ENCODE measurements at regions not wholly inside any gene's neighbourhood (a gene's known extent, or its start where the extent isn't known, plus 50 kb on each side); places are given as distances from the start of the nearest gene placed in this dataset.

GRCh38 chr22:49101225-49101624 lies 726.4 kb downstream of the BRD1 start:
- H3K4me3 ChIP-seq (ENCODE audit: low read depth, low read length) = no peak overlapping the region
- ChIA-PET CTCF (no interaction called here), POLR2A (no interaction called here)
- H3K4me1 ChIP-seq (ENCODE audit: control insufficient read depth, insufficient read depth, low read length) = no peaks in the 10 kb centered on the region
- H3K36me3 ChIP-seq (ENCODE audit: control insufficient read depth in 2 of 2, insufficient read depth in 1 of 2, low read length in 2 of 2) = no peaks in the 10 kb centered on the region
- no peak overlapping the region for H3K27ac ChIP-seq (ENCODE audit: extremely low read depth, low read depth, low read length)
- TF ChIP-seq GLIS1 (tag by site-specific recombination; IDR thresholded peaks at IDR 0.05) (peak; percentile 52), ZBTB21 (tag by site-specific recombination; IDR thresholded peaks at IDR 0.05) (no peak)
- H3K9me3 ChIP-seq (ENCODE audit: control insufficient read depth, insufficient read depth, low read depth, low read length) = no peaks in the 10 kb centered on the region

- ChIA-PET CTCF (no interaction called here), POLR2A (no interaction called here)
- H3K4me3 ChIP-seq (ENCODE audit: low read depth, low read length) = no peak overlapping the region
- H3K36me3 ChIP-seq (ENCODE audit: control insufficient read depth in 2 of 2, insufficient read depth in 1 of 2, low read length in 2 of 2) = no peaks in the 10 kb centered on the region
- H3K4me1 ChIP-seq (ENCODE audit: control insufficient read depth, insufficient read depth, low read length) = no peaks in the 10 kb centered on the region
- H3K27ac ChIP-seq (ENCODE audit: extremely low read depth, low read depth, low read length) = no peak overlapping the region
- TF ChIP-seq ZNF18 (tag by site-specific recombination; IDR thresholded peaks at IDR 0.05) = no peak
- TF ChIP-seq ZNF558 (tag by site-specific recombination; IDR thresholded peaks at IDR 0.05) = no peak
- no peak for TF ChIP-seq ZNF26 (tag by site-specific recombination; IDR thresholded peaks at IDR 0.05)
- H3K9me3 ChIP-seq (ENCODE audit: control insufficient read depth, insufficient read depth, low read depth, low read length) = no peaks in the 10 kb centered on the region
Measured at GRCh38 chr22:49100773-49101172, 726.9 kb downstream of the BRD1 start.

GRCh38 chr22:49100316-49100715 lies 727.4 kb downstream of the BRD1 start:
- Histone ChIP-seq H3K36me3 (ENCODE audit: control insufficient read depth in 2 of 2, insufficient read depth in 1 of 2, low read length in 2 of 2) (no peaks in the 10 kb centered on the region), H3K4me3 (ENCODE audit: low read depth, low read length) (no peak overlapping the region), H3K27ac (ENCODE audit: extremely low read depth, low read depth, low read length) (no peak overlapping the region), H3K9me3 (ENCODE audit: control insufficient read depth, insufficient read depth, low read depth, low read length) (no peaks in the 10 kb centered on the region), H3K4me1 (ENCODE audit: control insufficient read depth, insufficient read depth, low read length) (no peaks in the 10 kb centered on the region)
- CTCF ChIA-PET = interaction anchor here (0.6 kb wide), 1 partner anchor 366 kb away, joined by 3 read pairs; no protein-coding TSS in a partner anchor
- POLR2A ChIA-PET = interaction anchor here (0.6 kb wide), 1 partner anchor 33 kb away, joined by 9 read pairs; no protein-coding TSS in a partner anchor
- TF ChIP-seq ZNF704 (tag by site-specific recombination; IDR thresholded peaks at IDR 0.05) (no peak), ZNF837 (tag by site-specific recombination; IDR thresholded peaks at IDR 0.05) (no peak), KLF17 (tag by site-specific recombination; IDR thresholded peaks at IDR 0.05) (no peak), TSHZ1 (tag by site-specific recombination; IDR thresholded peaks at IDR 0.05; ENCODE audit: borderline replicate concordance) (no peak), ZNF529 (tag by site-specific recombination; IDR thresholded peaks at IDR 0.05; ENCODE audit: insufficient replicate concordance) (no peak), ZNF692 (tag by site-specific recombination; IDR thresholded peaks at IDR 0.05) (no peak), ZNF433 (tag by site-specific recombination; IDR thresholded peaks at IDR 0.05; ENCODE audit: low read depth) (no peak), ZNF362 (tag by site-specific recombination; IDR thresholded peaks at IDR 0.05) (no peak), GLIS2 (tag by site-specific recombination; IDR thresholded peaks at IDR 0.05) (no peak), ZBTB7A (tag by site-specific recombination; IDR thresholded peaks at IDR 0.05; ENCODE audit: low read depth) (no peak), ZNF324 (tag by site-specific recombination; IDR thresholded peaks at IDR 0.05) (no peak), ZNF544 (tag by site-specific recombination; IDR thresholded peaks at IDR 0.05) (no peak), ZNF174 (tag by site-specific recombination; IDR thresholded peaks at IDR 0.05) (no peak)
